Prostate gland (tissue), 2 donors: ENCODE measurements at regions not wholly inside any gene's neighbourhood (a gene's known extent, or its start where the extent isn't known, plus 50 kb on each side); places are given as distances from the start of the nearest gene placed in this dataset.

Experiments
- DNase-seq: peaks from one replicate; pipeline ENCODE4 v3.0.0-alpha.2; 2019; ENCODE audit warnings: low spot score
- H3K27ac ChIP-seq, 2 donors: fragments of 200-600 bp; sonication (generic); 2 replicates each; pipeline ENCODE4 v1.5.1; 2017 to 2019
- H3K27me3 ChIP-seq: fragments of 200-600 bp; sonication (generic); replicated peaks from 2 replicates; pipeline ENCODE4 v1.5.1; 2019; ENCODE audit not compliant: insufficient read depth
- H3K36me3 ChIP-seq, 2 donors: fragments of 200-600 bp; sonication (generic); 1 replicate in 1 of 2; 2 replicates in 1 of 2; pipeline versions ENCODE4 v1.5.1 to v1.8.1; 2017 to 2019
- H3K4me1 ChIP-seq: fragments of 200-600 bp; sonication (generic); replicated peaks from 2 replicates; pipeline ENCODE4 v1.5.1; 2019
- H3K4me3 ChIP-seq, 2 donors: fragments of 200-600 bp; sonication (generic); 2 replicates each; pipeline ENCODE4 v1.5.1; 2017 to 2019
- H3K9me3 ChIP-seq: fragments of 200-600 bp; sonication (generic); 2 replicates; pipeline ENCODE4 v1.5.1; 2017
- CTCF ChIP-seq, 4 experiments: fragments of 200-600 bp in 2 of 4; fragments of 450-650 bp in 2 of 4; sonication (generic) in 2 of 4; IDR thresholded peaks; 1 replicate in 3 of 4; 2 replicates in 1 of 4; pipeline ENCODE4 v1.5.1; 2016 to 2019; ENCODE audit warnings: antibody characterized with exemption in 4 of 4, mild to moderate bottlenecking in 2 of 4, moderate library complexity in 2 of 4
- POLR2A ChIP-seq: fragments of 450-650 bp; IDR thresholded peaks from one replicate; pipeline ENCODE4 v1.6.1; 2016; ENCODE audit warnings: antibody characterized with exemption, mild to moderate bottlenecking
- POLR2AphosphoS5 ChIP-seq: sonication (generic); formaldehyde crosslinking; IDR thresholded peaks from one replicate; pipeline ENCODE4 v1.6.1; 2017; ENCODE audit warnings: antibody characterized with exemption
- WGBS: methylation state at CpG from one replicate; pipeline ENCODE4 v1.1.5; 2018; 5-methylcytosine and 5-hydroxymethylcytosine counted together
- intact Hi-C: fragments of 100-400 bp; cut with DNase I; formaldehyde crosslinking; loops from one replicate; pipeline ENCODE4 v1.14.2; 2022

- Histone ChIP-seq H3K4me1 (no peaks in the 10 kb centered on the region), H3K9me3 (no peaks in the 10 kb centered on the region), H3K4me3 (no peak overlapping the region), H3K36me3 (no peaks in the 10 kb centered on the region), H3K27ac (no peak overlapping the region), H3K27me3 (no peaks in the 10 kb centered on the region)
- intact Hi-C loops, result no loop called here
- no peak for TF ChIP-seq CTCF (IDR thresholded peaks at IDR 0.05)
- no peak for TF ChIP-seq POLR2AphosphoS5
- TF ChIP-seq POLR2A, result no peak
- 92% methylated on average over 3 of the region's 3 CpGs for WGBS
- DNase-seq, result no peak
Observed at GRCh38 chr14:42378274-42378673, 771.6 kb downstream of the LRFN5 start.

GRCh38 chr14:42374332-42374731, 767.7 kb downstream of the LRFN5 start:
- TF ChIP-seq POLR2AphosphoS5 (no peak), CTCF (IDR thresholded peaks at IDR 0.05) (no peak), POLR2A (no peak)
- Histone ChIP-seq H3K4me1 (no peaks in the 10 kb centered on the region), H3K36me3 (no peaks in the 10 kb centered on the region), H3K27ac (no peak overlapping the region), H3K9me3 (no peaks in the 10 kb centered on the region), H3K4me3 (no peak overlapping the region), H3K27me3 (no peaks in the 10 kb centered on the region)
- no peak for DNase-seq
- intact Hi-C loops, result no loop called here

GRCh38 chr14:42370056-42370455, 763.4 kb downstream of the LRFN5 start:
- H3K4me1 ChIP-seq, result no peaks in the 10 kb centered on the region
- no peaks in the 10 kb centered on the region for H3K36me3 ChIP-seq
- 97% methylated on average over 1 of the region's 1 CpG for WGBS
- TF ChIP-seq POLR2A, result no peak
- TF ChIP-seq CTCF (IDR thresholded peaks at IDR 0.05), result no peak
- TF ChIP-seq POLR2AphosphoS5, result no peak
- intact Hi-C loops, result no loop called here
- no peak for DNase-seq
- H3K9me3 ChIP-seq, result no peaks in the 10 kb centered on the region
- no peak overlapping the region for H3K27ac ChIP-seq
- H3K4me3 ChIP-seq, result no peak overlapping the region
- no peaks in the 10 kb centered on the region for H3K27me3 ChIP-seq

GRCh38 chr14:42368234-42368633, 761.6 kb downstream of the LRFN5 start:
- no peaks in the 10 kb centered on the region for H3K4me1 ChIP-seq
- intact Hi-C loops, result no loop called here
- no peaks in the 10 kb centered on the region for H3K36me3 ChIP-seq
- no peak overlapping the region for H3K27ac ChIP-seq
- WGBS, result 70% methylated on average over 1 of the region's 1 CpG
- TF ChIP-seq CTCF (IDR thresholded peaks at IDR 0.05) (no peak), POLR2AphosphoS5 (no peak), POLR2A (no peak)
- DNase-seq, result no peak
- no peak overlapping the region for H3K4me3 ChIP-seq
- no peaks in the 10 kb centered on the region for H3K27me3 ChIP-seq
- no peaks in the 10 kb centered on the region for H3K9me3 ChIP-seq

- no peaks in the 10 kb centered on the region for H3K36me3 ChIP-seq
Observed at GRCh38 chr14:42353315-42353714, 746.6 kb downstream of the LRFN5 start.

More at GRCh38 chr14:42353315-42353714, 746.6 kb downstream of the LRFN5 start:
- intact Hi-C loops, result no loop called here
- 60% methylated on average over 2 of the region's 2 CpGs for WGBS
- Histone ChIP-seq H3K27ac (no peak overlapping the region), H3K9me3 (no peaks in the 10 kb centered on the region), H3K4me3 (no peak overlapping the region), H3K4me1 (no peaks in the 10 kb centered on the region), H3K27me3 (no peaks in the 10 kb centered on the region)
- DNase-seq, result no peak
- TF ChIP-seq POLR2AphosphoS5, result no peak
- no peak for TF ChIP-seq CTCF (IDR thresholded peaks at IDR 0.05)
- TF ChIP-seq POLR2A, result no peak
